ENCODE measurements at regions not wholly inside any gene's neighbourhood (a gene's known extent, or its start where the extent isn't known, plus 50 kb on each side); places are given as distances from the start of the nearest gene placed in this dataset.

GRCh38 chr3:194031867-194032635, 103.9 kb upstream of the HES1 start:
- TF ChIP-seq POLR2A (IDR thresholded peaks at IDR 0.05), result no peak
- TF ChIP-seq, protein P1, sequence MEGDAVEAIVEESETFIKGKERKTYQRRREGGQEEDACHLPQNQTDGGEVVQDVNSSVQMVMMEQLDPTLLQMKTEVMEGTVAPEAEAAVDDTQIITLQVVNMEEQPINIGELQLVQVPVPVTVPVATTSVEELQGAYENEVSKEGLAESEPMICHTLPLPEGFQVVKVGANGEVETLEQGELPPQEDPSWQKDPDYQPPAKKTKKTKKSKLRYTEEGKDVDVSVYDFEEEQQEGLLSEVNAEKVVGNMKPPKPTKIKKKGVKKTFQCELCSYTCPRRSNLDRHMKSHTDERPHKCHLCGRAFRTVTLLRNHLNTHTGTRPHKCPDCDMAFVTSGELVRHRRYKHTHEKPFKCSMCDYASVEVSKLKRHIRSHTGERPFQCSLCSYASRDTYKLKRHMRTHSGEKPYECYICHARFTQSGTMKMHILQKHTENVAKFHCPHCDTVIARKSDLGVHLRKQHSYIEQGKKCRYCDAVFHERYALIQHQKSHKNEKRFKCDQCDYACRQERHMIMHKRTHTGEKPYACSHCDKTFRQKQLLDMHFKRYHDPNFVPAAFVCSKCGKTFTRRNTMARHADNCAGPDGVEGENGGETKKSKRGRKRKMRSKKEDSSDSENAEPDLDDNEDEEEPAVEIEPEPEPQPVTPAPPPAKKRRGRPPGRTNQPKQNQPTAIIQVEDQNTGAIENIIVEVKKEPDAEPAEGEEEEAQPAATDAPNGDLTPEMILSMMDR (IDR thresholded peaks at IDR 0.05), result no peak

All from adrenal gland (tissue), 5 donors.